Fibroblast of lung (primary cell): ENCODE measurements at regions not wholly inside any gene's neighbourhood (a gene's known extent, or its start where the extent isn't known, plus 50 kb on each side); places are given as distances from the start of the nearest gene placed in this dataset.

Experiments
- DNase-seq, 2 donors: peaks; one replicate each; pipeline versions ENCODE4 v3.0.0 to v3.0.0-alpha.2; 2010; ENCODE audit warnings: low read depth in 2 of 2
- H2AFZ ChIP-seq: 2 replicates; pipeline ENCODE4 v1.5.1; 2012; ENCODE audit warnings: low read length, control low read depth, inconsistent platforms
- H3K27ac ChIP-seq: 2 replicates; pipeline ENCODE4 v1.5.1; 2011; ENCODE audit warnings: low read length, control low read depth; ENCODE audit not compliant: insufficient read depth
- H3K27me3 ChIP-seq: 2 replicates; pipeline ENCODE4 v1.5.1; 2011; ENCODE audit warnings: mild to moderate bottlenecking, low read length; ENCODE audit not compliant: control insufficient read depth, insufficient read depth
- H3K36me3 ChIP-seq: 2 replicates; pipeline ENCODE4 v1.5.1; 2011; ENCODE audit warnings: low read length; ENCODE audit not compliant: control insufficient read depth, insufficient read depth
- H3K4me1 ChIP-seq: 2 replicates; pipeline ENCODE4 v1.5.1; 2011; ENCODE audit warnings: low read length; ENCODE audit not compliant: control insufficient read depth, insufficient read depth; ENCODE audit errors: extremely low read depth
- H3K4me2 ChIP-seq: 2 replicates; pipeline ENCODE4 v1.5.1; 2011; ENCODE audit warnings: low read length, control low read depth; ENCODE audit not compliant: insufficient read depth; ENCODE audit errors: extremely low read depth
- H3K4me3 ChIP-seq, 4 experiments: fragments of 200-600 bp in 1 of 4; sonication (generic) in 1 of 4; replicated peaks in 1 of 4; 2 replicates each; pipeline ENCODE4 v1.5.1; 2011 to 2016; ENCODE audit warnings: low read length in 4 of 4, low read depth in 3 of 4, mild to moderate bottlenecking in 3 of 4, control low read depth in 2 of 4, inconsistent platforms in 1 of 4, mixed read lengths in 1 of 4; ENCODE audit not compliant: insufficient read depth in 1 of 4; ENCODE audit errors: control extremely low read depth in 1 of 4
- H3K79me2 ChIP-seq: 2 replicates; pipeline ENCODE4 v1.5.1; 2012; ENCODE audit warnings: mild to moderate bottlenecking, low read length, inconsistent platforms; ENCODE audit not compliant: control insufficient read depth, insufficient read depth
- H3K9ac ChIP-seq: 2 replicates; pipeline ENCODE4 v1.5.1; 2011; ENCODE audit warnings: mild to moderate bottlenecking, low read length, control low read depth; ENCODE audit not compliant: insufficient read depth
- H3K9me3 ChIP-seq: 2 replicates; pipeline ENCODE4 v1.5.1; 2012; ENCODE audit warnings: low read depth, low read length; ENCODE audit not compliant: control insufficient read depth, insufficient read depth
- H4K20me1 ChIP-seq: 2 replicates; pipeline ENCODE4 v1.5.1; 2011; ENCODE audit warnings: low read length; ENCODE audit not compliant: control insufficient read depth, insufficient read depth; ENCODE audit errors: extremely low read depth
- CTCF ChIP-seq, 2 donors: IDR thresholded peaks in 1 of 2; conservative IDR thresholded peaks in 1 of 2; 1 replicate in 1 of 2; 2 replicates in 1 of 2; pipeline ENCODE4 v1.5.1; 2011 to 2012; ENCODE audit warnings: low read length in 2 of 2, control low read depth in 1 of 2, inconsistent platforms in 1 of 2, low read depth in 1 of 2, mild to moderate bottlenecking in 1 of 2
- EZH2 ChIP-seq: IDR thresholded peaks from 2 replicates; pipeline ENCODE4 v1.5.1; 2012; ENCODE audit warnings: low read length, control low read depth, mild to moderate bottlenecking; ENCODE audit errors: missing control alignments

GRCh38 chr3:73186741-73187140 lies 125.3 kb downstream of the EBLN2 start:
- Histone ChIP-seq H3K27me3 (no peaks in the 10 kb centered on the region), H3K4me3 (no peak overlapping the region), H3K36me3 (no peaks in the 10 kb centered on the region), H4K20me1 (no peaks in the 10 kb centered on the region), H2AFZ (no peak overlapping the region), H3K4me1 (no peaks in the 10 kb centered on the region), H3K4me2 (no peak overlapping the region), H3K9ac (no peak overlapping the region), H3K79me2 (no peaks in the 10 kb centered on the region), H3K27ac (no peak overlapping the region), H3K9me3 (no peaks in the 10 kb centered on the region)
- TF ChIP-seq EZH2 (no peak), CTCF (conservative IDR thresholded peaks at IDR 0.05 in 1 of 2, IDR thresholded peaks at IDR 0.05 in 1 of 2; ENCODE audit: low read depth in 1 of 2, low read length in 2 of 2) (no peak)
- DNase-seq: no peak

DNA sequence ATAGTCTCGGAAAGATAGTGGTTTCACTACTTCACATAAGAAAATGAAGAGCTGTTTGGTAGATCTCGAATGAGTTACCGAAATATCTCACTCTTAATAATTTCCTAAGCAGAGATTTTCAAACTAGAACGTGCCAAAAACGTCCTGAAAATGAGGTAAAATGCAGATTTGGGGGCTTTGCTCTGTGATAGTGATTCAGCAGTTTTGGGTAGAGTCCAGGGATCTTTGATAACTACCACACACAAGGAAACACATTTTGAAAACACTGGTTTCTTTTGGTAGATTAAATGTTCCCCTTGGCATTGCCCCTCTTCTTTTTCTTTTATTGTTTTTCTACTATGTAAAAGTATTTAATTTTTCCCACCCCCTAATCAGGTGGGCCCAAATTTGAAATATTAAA lies 125.9 kb downstream of the EBLN2 start:
- H4K20me1 ChIP-seq: no peaks in the 10 kb centered on the region
- no peak overlapping the region for H3K27ac ChIP-seq

GRCh38 chr3:73188707-73189106 lies 127.2 kb downstream of the EBLN2 start:
- H3K27me3 ChIP-seq: no peaks in the 10 kb centered on the region
- H3K4me3 ChIP-seq: no peak overlapping the region
- no peak overlapping the region for H2AFZ ChIP-seq
- H3K36me3 ChIP-seq: no peaks in the 10 kb centered on the region
- H3K79me2 ChIP-seq: no peaks in the 10 kb centered on the region
- no peaks in the 10 kb centered on the region for H3K9me3 ChIP-seq
- H3K9ac ChIP-seq: no peak overlapping the region
- H3K4me1 ChIP-seq: no peaks in the 10 kb centered on the region
- no peak overlapping the region for H3K27ac ChIP-seq
- no peaks in the 10 kb centered on the region for H4K20me1 ChIP-seq
- DNase-seq: no peak
- TF ChIP-seq EZH2: no peak
- no peak for TF ChIP-seq CTCF (conservative IDR thresholded peaks at IDR 0.05 in 1 of 2, IDR thresholded peaks at IDR 0.05 in 1 of 2; ENCODE audit: low read depth in 1 of 2, low read length in 2 of 2)
- no peak overlapping the region for H3K4me2 ChIP-seq

More for the DNA sequence above, 125.9 kb downstream of the EBLN2 start:
- H3K36me3 ChIP-seq: no peaks in the 10 kb centered on the region
- no peak overlapping the region for H3K4me2 ChIP-seq
- no peak overlapping the region for H2AFZ ChIP-seq
- no peak overlapping the region for H3K9ac ChIP-seq
- TF ChIP-seq EZH2 (no peak), CTCF (conservative IDR thresholded peaks at IDR 0.05 in 1 of 2, IDR thresholded peaks at IDR 0.05 in 1 of 2; ENCODE audit: low read depth in 1 of 2, low read length in 2 of 2) (no peak)
- H3K9me3 ChIP-seq: no peaks in the 10 kb centered on the region
- H3K79me2 ChIP-seq: no peaks in the 10 kb centered on the region
- H3K4me3 ChIP-seq: no peak overlapping the region
- DNase-seq: no peak
- no peaks in the 10 kb centered on the region for H3K4me1 ChIP-seq
- no peaks in the 10 kb centered on the region for H3K27me3 ChIP-seq
